ENCODE measurements at regions not wholly inside any gene's neighbourhood (a gene's known extent, or its start where the extent isn't known, plus 50 kb on each side); places are given as distances from the start of the nearest gene placed in this dataset.
"Not testable (repeated sequence)": the region's sequence is repeated elsewhere in the genome, so short reads cannot be mapped to it uniquely, and the experiment has no call there.

DNA sequence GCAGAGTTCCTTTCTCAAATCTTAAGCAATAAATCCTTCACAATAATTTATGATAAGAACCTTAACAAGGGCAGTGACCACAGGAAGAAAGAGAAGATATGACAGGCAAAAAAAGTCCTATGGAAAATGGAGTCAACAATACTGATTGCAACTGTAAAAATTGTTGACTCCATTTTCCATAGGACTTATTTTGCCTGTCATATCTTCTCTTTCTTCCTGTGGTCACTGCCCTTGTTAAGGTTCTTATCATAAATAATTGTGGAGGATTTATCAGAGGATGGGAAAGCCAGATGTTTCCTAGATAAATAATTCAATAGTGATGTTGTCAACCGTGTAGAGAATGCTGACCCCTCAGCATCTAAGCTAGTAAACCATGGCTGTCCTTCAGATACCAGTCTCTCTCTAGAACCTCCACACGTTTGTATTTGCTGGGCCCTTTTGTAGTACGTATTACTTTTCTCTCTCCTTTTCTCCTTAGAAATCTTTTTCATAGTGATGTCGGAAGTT lies 172.6 kb upstream of the BET1 start:
- DNase-seq: no peak

DNA sequence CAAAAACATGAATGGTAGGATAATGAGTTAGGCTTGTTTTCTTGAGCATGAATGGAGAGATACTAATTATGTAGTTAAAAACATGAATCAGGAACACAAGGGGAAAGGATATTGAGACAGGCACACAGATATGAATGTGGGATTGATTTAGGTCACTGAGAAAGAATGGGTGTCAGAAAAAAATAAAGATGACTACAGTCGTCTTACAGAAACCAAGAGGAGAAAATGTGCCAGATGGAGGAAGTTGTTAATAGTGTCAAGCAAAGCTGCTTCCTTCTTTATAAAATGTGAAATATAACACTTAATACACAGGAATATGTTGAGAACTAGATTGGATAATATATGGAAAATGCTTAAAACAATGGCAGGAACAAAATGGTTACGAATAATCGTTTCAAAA lies 173.3 kb upstream of the BET1 start:
- no peak for DNase-seq

DNA sequence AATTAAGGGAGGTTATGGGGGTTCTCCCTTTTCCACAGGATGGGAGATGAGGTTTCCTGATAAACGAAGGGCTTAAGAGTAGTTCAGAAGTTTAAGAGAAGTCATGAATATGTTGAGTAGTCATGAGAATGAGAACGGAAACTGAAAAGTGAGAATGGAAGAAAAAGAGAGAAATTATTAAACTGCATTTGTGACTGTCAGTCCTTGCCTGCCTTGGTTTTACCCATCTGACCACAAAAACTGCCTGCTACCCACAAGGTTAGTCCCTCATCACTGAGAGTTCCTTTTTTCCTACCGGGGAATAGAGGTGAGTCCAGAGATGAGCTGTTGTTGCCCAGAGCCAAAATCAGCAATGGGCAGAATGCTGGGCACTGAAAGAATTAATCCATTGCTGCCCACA lies 174.1 kb upstream of the BET1 start:
- peak in 1 of 2 experiments; percentile 5 for DNase-seq

- no peak for DNase-seq
Observed at GRCh38 chr7:94179466-94179865, 175.3 kb upstream of the BET1 start.

GRCh38 chr7:94182066-94182465 lies 177.9 kb upstream of the BET1 start:
- DNase-seq: no peak

DNA sequence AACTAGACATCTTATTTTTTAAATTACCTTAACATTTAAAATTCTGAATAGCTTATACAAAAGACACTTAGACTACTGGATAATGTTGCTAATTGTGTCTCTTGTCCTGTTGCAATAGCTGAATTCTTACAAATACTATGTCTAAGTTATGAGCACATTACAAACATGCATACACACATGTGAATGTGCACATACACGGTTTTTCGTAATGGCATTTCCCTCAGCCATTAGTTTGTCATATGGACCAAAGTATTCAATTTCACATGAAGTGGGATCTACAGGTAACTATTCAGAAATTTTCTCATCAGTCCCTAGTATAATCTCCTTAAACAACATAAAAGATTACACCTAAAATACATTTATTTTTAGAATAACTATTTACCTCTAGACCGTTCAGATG lies 178.6 kb upstream of the BET1 start:
- no peak for DNase-seq

- no peak for DNase-seq
Observed at GRCh38 chr7:94183289-94183749, 179.2 kb upstream of the BET1 start.

DNA sequence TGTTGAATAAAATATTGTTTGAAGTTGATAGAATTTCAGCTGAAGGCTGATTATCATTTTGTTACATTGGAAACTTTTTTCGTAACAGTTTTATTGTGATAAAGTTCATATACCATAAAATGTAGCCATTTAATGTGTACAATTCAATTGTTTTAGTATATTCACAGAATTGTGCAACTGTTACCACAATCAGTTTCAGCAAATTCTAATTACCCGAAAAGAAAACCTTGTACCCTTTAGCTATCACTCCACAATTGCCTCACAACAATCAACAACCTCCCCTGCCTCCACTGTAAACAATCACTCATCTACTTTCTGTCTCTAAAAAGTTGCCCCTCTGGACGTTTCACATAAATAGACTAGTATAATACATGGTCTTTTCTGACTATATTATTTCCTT lies 179.7 kb upstream of the BET1 start:
- DNase-seq: no peak

DNA sequence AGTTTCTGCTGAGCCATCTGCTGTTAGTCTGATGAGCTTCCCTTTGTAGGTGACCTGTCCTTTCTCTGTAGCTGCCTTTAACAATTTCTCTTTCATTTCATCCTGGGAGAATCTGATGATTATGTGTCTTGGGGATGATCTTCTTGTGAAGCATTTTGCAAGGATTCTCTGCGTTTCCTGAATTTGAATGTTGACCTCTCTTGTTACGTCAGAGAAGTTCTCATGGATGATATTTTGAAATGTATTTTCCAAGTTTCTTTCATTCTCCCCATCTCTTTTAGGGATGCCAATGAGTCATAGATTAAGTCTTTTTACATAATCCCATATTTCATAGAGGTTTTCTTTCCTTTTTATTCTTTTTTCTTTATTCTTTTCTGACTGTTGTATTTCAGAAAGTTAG lies 184.2 kb upstream of the BET1 start:
- DNase-seq: no peak

DNA sequence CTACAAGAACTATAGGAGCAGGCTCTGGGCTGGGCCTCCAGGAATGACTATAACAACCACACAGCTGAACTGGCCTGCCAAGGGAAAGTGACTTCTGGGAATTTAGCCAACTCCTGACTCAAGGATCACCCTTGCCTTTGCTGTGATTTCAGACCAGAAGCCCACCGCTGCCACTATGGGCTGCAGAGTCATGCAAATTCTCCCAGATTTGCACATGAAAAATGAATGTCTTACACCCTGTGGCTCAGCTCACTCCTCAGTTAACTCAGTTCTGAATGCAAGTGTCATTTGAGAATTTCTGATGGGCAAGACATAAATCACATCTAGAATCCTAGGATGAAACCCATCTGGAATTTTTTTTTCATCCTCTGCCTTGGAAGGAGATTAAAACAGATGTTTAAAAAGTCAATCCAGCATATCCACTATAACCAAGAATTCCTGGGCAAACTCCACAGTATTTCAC lies 186.5 kb upstream of the BET1 start:
- no peak for DNase-seq

DNA sequence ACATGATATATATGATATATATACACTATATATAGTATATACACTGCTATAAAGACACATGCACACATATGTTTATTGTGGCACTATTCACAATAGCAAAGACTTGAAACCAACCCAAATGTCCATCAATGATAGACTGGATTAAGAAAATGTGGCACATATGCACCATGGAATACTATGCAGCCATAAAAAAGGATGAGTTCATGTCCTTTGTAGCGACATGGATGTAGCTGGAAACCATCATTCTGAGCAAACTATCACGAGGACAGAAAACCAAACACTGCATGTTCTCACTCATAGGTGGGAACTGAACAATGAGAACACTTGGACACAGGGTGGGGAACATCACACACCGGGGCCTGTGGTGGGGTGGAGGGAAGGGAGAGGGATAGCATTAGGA lies 190.3 kb upstream of the BET1 start:
- not testable (repeated sequence) for DNase-seq

GRCh38 chr7:94195201-94195600 lies 191.0 kb upstream of the BET1 start:
- DNase-seq: no peak

DNA sequence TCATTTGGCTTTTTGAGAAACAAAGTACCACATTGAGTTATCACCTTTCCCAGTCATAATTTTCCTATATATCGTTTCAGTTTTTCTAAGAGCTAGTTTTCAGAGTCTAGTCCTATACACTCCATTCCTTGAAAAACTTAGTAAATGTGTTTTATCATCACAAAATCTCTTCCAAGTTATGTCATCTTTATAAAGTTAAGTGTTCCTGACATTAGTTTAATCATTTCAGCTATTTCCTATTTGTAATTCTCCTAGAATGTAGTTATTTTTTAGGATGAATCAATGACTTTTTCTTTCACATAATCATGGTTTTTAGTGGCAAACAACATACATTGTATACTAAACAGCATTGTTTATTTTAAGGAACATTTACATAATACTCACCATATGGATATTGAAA lies 191.7 kb upstream of the BET1 start:
- DNase-seq: no peak

DNA sequence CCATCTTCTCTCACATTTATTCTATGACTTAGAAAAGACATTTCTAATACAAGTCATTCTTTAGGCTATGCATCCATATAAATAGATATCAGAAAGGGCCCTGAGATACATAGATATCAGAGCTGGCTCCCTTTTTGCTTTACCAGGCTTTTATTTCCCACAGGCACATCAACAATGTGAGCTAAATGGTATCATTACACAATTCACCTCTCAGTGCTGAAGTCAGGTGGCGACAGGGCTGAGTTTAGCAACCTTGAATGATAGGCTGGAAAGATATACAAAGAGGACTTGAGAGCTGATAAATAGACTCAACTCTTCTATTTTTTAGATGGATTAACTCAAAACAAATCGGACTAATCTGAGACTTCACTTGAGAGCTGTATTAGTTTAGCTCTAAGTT lies 189.2 kb upstream of the COL1A2 start:
- DNase-seq: no peak

DNA sequence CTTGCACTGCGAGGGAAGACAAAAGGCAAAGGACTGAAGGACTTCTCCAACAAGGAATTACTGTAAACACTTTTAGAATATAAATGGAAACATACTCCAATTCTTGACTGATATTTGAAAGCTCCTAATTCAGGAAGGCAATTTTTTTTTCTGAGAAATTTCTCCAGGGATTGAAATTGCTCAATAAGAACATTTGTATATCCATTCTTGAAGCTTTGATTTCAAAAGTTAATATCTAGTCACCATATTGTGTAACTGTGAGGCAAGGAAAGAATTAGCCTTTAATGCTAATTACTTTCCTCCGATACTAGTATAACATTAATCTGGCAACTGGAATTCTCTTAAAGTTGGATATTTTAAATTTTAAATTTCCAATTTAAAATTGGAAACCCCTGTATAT lies 188.4 kb upstream of the COL1A2 start:
- no peak for DNase-seq

DNA sequence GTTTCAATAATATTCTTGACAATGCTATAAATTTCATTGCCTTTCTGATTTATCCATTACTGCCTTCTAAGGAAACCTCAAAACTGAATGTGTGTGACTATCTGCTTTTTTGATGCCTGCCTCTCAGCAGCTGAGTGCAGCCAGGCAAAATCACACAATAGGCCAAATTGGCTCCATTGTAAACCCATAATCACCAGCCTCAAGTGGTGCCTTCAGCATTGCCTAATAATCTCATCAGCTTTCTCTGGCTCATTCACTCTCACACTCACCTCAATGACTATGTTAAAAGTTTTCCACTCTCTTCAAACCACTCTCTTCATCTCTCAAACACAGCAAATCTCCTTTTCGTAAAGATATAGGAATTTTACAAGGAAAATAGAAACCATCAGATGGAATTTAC lies 182.5 kb upstream of the COL1A2 start:
- DNase-seq: no peak

DNA sequence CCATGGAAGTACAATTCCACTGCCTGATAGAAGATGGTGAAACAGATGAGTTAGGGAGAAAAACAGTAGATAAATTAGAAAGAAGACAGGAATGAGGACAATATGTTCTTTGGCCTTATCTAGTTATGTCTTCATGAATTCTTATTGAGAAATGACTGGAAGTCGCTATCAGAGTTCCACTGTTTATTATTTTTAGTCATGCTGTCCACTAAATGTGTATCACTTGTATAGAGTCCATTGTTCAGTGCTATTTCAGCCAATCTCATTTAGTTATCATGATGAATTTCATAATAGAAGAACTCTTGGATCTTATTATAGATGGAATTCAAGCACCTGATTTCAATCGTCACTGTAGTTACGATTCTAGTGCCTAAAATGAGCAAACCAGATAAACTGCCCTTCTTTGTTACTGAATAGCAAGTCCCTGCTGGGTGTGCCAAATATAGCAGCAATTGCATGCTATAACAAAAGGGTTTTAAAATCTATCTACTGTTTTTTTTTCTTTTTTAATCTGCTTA lies 177.7 kb upstream of the COL1A2 start:
- DNase-seq: no peak

DNA sequence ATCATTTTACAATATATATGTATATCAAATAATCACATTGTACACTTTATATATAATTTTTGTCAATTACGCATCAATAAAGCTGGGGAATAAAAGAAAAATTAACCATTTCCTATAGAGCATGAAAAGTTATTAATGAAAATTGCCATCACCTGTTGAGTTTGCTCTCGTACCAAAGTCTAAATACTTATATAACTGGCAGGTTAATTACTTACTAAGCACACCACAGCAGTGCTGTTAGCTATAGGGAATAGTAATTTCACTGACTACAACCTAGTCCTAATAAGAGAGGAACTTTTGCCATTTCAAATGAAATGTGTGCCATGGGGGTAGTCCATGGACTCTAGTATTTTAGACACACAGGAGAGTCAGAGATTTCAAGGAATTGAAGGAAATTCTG lies 176.9 kb upstream of the COL1A2 start:
- DNase-seq: no peak

DNA sequence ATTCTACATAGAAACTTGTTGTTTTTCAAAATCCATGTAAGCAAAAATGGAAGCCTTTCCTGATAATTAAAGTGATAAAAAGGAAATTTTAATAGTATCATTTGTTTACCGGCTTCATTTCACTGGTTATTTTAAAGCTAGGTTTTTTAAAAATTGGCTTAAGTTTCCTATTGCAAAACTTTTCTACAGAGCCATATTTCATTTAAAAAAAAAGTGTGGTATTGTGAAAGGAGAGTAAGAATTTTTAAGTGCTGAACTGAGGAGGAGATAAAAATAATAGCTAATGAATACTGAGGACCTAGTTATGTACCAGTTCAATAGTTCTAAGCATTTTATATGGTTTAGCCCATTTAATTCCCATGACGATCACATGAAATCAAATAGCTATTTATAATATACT lies 172.2 kb upstream of the COL1A2 start:
- no peak for DNase-seq

DNA sequence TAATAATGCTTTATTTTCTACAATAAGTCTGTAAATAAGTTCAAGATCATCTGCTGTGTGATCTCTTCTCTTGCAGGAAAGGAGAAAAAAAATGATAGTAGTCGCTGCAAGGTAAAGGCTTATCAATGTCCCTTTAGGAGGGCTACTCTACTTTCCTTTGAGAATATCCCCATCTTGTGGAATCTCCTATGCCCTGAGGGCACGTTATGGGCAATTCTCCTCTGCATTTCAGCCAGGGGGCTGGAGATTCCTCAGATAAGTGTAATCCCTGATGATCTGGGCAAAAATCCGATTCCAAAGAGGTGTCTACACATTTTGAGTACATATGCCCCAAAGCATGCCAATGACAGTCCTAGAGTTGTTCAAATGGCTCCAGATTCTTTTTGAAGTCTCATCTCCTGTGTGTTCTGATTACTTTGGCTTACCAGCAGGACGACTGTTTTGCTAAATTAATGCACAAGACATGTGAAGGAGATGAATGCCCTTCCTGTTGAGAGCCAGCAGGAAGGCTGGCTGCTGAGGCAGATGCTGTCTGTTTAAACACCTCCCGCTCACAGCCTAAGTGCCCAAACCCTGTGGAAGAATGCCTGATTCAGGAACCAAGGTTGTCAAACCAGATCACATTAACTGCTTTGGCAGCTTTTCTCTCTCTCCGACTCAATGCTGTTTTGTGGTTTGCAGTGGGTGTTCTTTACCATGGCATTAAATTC lies 171.2 kb upstream of the COL1A2 start:
- DNase-seq: no peak

DNA sequence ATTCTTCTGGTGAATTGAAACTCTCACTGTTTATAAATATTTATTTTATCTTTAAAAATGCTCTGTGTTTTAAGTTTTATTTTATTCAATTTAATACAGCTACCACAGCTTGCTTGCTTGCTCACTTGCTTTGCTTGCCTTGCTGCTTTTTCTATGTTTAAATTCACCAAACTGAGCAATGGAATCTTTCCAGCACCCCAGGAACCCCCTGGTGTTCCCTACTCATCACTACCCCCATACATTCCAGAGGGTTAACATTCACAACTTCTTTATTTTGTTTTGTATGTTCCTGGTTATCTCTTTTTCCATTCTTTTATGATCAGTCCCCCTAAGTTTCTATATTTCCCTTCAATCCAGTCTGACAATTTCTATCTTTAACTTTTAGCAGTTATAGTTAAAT lies 166.5 kb upstream of the COL1A2 start:
- no peak for DNase-seq

GRCh38 chr7:94228678-94229077 lies 166.0 kb upstream of the COL1A2 start:
- no peak for DNase-seq

DNA sequence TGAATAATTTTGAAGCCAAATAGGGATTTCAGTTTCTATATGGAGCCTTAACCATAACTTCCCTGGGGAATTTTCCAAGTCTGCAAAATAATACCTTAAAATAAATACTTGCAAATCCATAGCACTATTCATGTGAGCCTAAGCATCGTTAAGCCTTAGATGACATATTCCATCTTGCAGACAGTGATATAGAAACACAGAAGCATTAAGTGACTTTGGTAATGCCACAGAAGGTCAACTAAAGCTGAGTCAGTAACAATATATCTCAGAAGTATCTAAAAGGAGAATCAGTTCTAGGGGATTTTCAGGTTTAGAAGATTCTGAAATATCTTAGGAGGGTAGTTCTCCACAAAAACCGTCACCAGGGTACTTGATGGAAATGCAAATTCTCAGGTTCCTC lies 163.4 kb upstream of the COL1A2 start:
- no peak for DNase-seq

- no peak for DNase-seq
Observed at GRCh38 chr7:94236960-94237359, 157.7 kb upstream of the COL1A2 start.

- DNase-seq: no peak
Observed at GRCh38 chr7:94237417-94237816, 157.3 kb upstream of the COL1A2 start.

Measured in activated CD4-positive, alpha-beta T cell treated with anti-CD3 and anti-CD28 coated beads, Interleukin-2, amount 50 U/mL, for 48 hours (primary cell).